Trophoblast cell (in vitro differentiated cells and primary cell): ENCODE measurements at regions not wholly inside any gene's neighbourhood (a gene's known extent, or its start where the extent isn't known, plus 50 kb on each side); places are given as distances from the start of the nearest gene placed in this dataset.

Source experiments
- DNase-seq, 2 donors: peaks; one replicate each; pipeline ENCODE4 v3.0.0-alpha.2; 2016
- H2AFZ ChIP-seq: 2 replicates; pipeline ENCODE4 v1.6.1; 2013; ENCODE audit warnings: low read length, moderate library complexity, mild to moderate bottlenecking; ENCODE audit not compliant: insufficient read depth, poor library complexity
- H2AK5ac ChIP-seq: 2 replicates; pipeline ENCODE4 v1.6.1; 2013; ENCODE audit warnings: mild to moderate bottlenecking, low read length
- H2BK120ac ChIP-seq: 2 replicates; pipeline ENCODE4 v1.6.1; 2013; ENCODE audit warnings: low read length, mild to moderate bottlenecking, moderate library complexity; ENCODE audit not compliant: insufficient read depth, poor library complexity
- H2BK12ac ChIP-seq: 2 replicates; pipeline ENCODE4 v1.6.1; 2013; ENCODE audit warnings: mild to moderate bottlenecking, low read length, moderate library complexity
- H2BK5ac ChIP-seq: 2 replicates; pipeline ENCODE4 v1.6.1; 2013; ENCODE audit warnings: low read length, low read depth, moderate library complexity, mild to moderate bottlenecking; ENCODE audit not compliant: poor library complexity
- H3K14ac ChIP-seq: 2 replicates; pipeline ENCODE4 v1.6.1; 2013; ENCODE audit warnings: mild to moderate bottlenecking, low read length
- H3K18ac ChIP-seq: 2 replicates; pipeline ENCODE4 v1.6.1; 2013; ENCODE audit warnings: mild to moderate bottlenecking, low read length
- H3K23ac ChIP-seq: 2 replicates; pipeline ENCODE4 v1.6.1; 2013; ENCODE audit warnings: low read length
- H3K27ac ChIP-seq: 2 replicates; pipeline ENCODE4 v1.5.1; 2013; ENCODE audit warnings: low read depth, mild to moderate bottlenecking, inconsistent platforms, low read length, moderate library complexity
- H3K27me3 ChIP-seq: 2 replicates; pipeline ENCODE4 v1.6.1; 2013; ENCODE audit warnings: inconsistent platforms, mild to moderate bottlenecking, low read length, moderate library complexity; ENCODE audit not compliant: insufficient read depth
- H3K36me3 ChIP-seq, 2 experiments: 1 replicate in 1 of 2; 2 replicates in 1 of 2; pipeline ENCODE4 v1.6.1; 2013; ENCODE audit warnings: low read length in 2 of 2, mild to moderate bottlenecking in 2 of 2, moderate library complexity in 1 of 2; ENCODE audit not compliant: insufficient read depth in 2 of 2, control insufficient read depth in 1 of 2
- H3K4ac ChIP-seq: 2 replicates; pipeline ENCODE4 v1.6.1; 2013; ENCODE audit warnings: low read depth, mild to moderate bottlenecking, low read length, moderate library complexity
- H3K4me1 ChIP-seq, 2 experiments: 1 replicate in 1 of 2; 2 replicates in 1 of 2; pipeline ENCODE4 v1.6.1; 2013; ENCODE audit warnings: low read length in 2 of 2, mild to moderate bottlenecking in 2 of 2, moderate library complexity in 1 of 2; ENCODE audit not compliant: insufficient read depth in 2 of 2, control insufficient read depth in 1 of 2
- H3K4me2 ChIP-seq: 2 replicates; pipeline ENCODE4 v1.6.1; 2013; ENCODE audit warnings: inconsistent platforms, mild to moderate bottlenecking, low read length, moderate library complexity
- H3K4me3 ChIP-seq: 2 replicates; pipeline ENCODE4 v1.5.1; 2013; ENCODE audit warnings: mild to moderate bottlenecking, low read depth, low read length, inconsistent platforms
- H3K79me1 ChIP-seq: one replicate; pipeline ENCODE4 v1.6.1; 2013; ENCODE audit warnings: low read length
- H3K79me2 ChIP-seq: 2 replicates; pipeline ENCODE4 v1.6.1; 2013; ENCODE audit warnings: low read length, mild to moderate bottlenecking; ENCODE audit not compliant: control insufficient read depth, insufficient read depth, poor library complexity
- H3K9ac ChIP-seq: 2 replicates; pipeline ENCODE4 v1.6.1; 2013; ENCODE audit warnings: mild to moderate bottlenecking, low read length
- H3K9me3 ChIP-seq: 2 replicates; pipeline ENCODE4 v1.6.1; 2013; ENCODE audit warnings: low read depth, mild to moderate bottlenecking, control low read depth, inconsistent platforms, low read length; ENCODE audit not compliant: insufficient read depth
- H4K12ac ChIP-seq: 2 replicates; pipeline ENCODE4 v1.6.1; 2013; ENCODE audit warnings: low read depth, mild to moderate bottlenecking, low read length, moderate library complexity
- H4K8ac ChIP-seq: 2 replicates; pipeline ENCODE4 v1.6.1; 2013; ENCODE audit warnings: low read depth, mild to moderate bottlenecking, low read length, moderate library complexity
- H4K91ac ChIP-seq: one replicate; pipeline ENCODE4 v1.6.1; 2013; ENCODE audit warnings: low read depth, mild to moderate bottlenecking, low read length, moderate library complexity
- WGBS: extraction: QIAGEN DNeasy Blood & Tissue Kit; methylation state at CpG from one replicate; pipeline ENCODE4 v1.1.7; 2013; ENCODE audit warnings: missing lambda C conversion rate; ENCODE audit not compliant: insufficient read length, insufficient coverage; ENCODE audit errors: extremely low coverage; 5-methylcytosine and 5-hydroxymethylcytosine counted together

DNA sequence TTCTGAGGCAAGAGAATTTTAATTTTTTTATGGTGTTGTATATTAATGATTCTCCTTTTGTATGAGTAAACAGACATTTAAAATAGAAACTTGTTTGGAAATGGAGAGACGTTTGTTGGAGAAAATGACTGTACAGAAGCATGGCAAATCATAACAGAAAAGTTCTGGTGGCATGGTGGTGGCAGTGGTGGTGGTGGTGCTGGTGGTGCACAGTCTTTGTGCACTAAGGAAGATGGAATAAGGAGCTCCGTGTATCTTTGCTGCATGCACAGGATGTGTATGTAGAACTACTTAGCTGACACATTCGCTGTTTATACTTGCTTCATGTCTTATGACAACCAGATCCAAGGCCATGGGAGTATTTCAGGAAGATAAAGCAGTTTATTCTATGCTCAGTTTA, 294.9 kb downstream of the UTRN start:
- Histone ChIP-seq H4K8ac (no peak overlapping the region), H3K23ac (no peak overlapping the region), H3K27ac (no peak overlapping the region), H2AK5ac (no peak overlapping the region), H3K9ac (no peak overlapping the region), H3K36me3 (peaks cover 0 to 3% of the 10 kb centered on the region in 2 experiments), H2BK5ac (no peak overlapping the region), H3K9me3 (no peaks in the 10 kb centered on the region), H3K4me3 (no peak overlapping the region), H3K79me1 (no peaks in the 10 kb centered on the region), H4K12ac (no peak overlapping the region), H2BK12ac (no peak overlapping the region), H2BK120ac (no peak overlapping the region), H3K27me3 (no peaks in the 10 kb centered on the region), H4K91ac (no peak overlapping the region), H3K79me2 (no peaks in the 10 kb centered on the region), H2AFZ (no peak overlapping the region), H3K4me2 (no peak overlapping the region), H3K18ac (no peak overlapping the region), H3K14ac (no peak overlapping the region), H3K4ac (no peak overlapping the region), H3K4me1 (no peaks in the 10 kb centered on the region)
- no CpG with 5 or more reads among the region's 3 CpGs for WGBS
- no peak for DNase-seq

DNA sequence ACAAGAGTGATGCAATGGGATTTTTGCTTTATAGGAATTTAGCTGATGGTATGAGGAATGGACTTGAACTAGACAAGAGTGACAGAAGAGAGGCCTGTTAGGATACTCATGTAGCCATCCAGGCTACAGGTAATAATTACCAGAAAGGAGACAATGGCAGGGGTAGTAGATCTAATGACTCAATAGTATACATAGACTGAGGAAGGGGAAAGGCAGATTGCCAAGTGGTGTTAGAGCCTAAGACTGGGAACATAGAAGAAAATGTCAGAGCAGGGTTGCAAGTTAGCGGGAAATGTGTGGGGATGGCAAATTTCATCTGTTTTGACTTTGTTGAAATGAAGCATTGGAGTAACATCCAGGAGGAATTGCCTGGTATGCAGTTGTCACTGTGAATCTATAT, 295.6 kb downstream of the UTRN start:
- H3K4me2 ChIP-seq: no peak overlapping the region
- no peak overlapping the region for H3K4ac ChIP-seq
- no peak overlapping the region for H4K12ac ChIP-seq
- no CpG with 5 or more reads among the region's 1 CpG for WGBS
- H2AFZ ChIP-seq: no peak overlapping the region
- H3K18ac ChIP-seq: no peak overlapping the region
- H3K27me3 ChIP-seq: no peaks in the 10 kb centered on the region
- H4K8ac ChIP-seq: no peak overlapping the region
- H4K91ac ChIP-seq: no peak overlapping the region
- H3K79me1 ChIP-seq: no peaks in the 10 kb centered on the region
- no peak overlapping the region for H2AK5ac ChIP-seq
- no peaks in the 10 kb centered on the region for H3K9me3 ChIP-seq
- H3K79me2 ChIP-seq: no peaks in the 10 kb centered on the region
- no peak for DNase-seq
- H3K9ac ChIP-seq: no peak overlapping the region
- no peak overlapping the region for H3K27ac ChIP-seq
- H3K4me3 ChIP-seq: no peak overlapping the region
- H3K14ac ChIP-seq: no peak overlapping the region
- no peak overlapping the region for H2BK120ac ChIP-seq
- H3K4me1 ChIP-seq: no peaks in the 10 kb centered on the region
- peaks cover 0 to 3% of the 10 kb centered on the region in 2 experiments for H3K36me3 ChIP-seq
- H3K23ac ChIP-seq: no peak overlapping the region
- no peak overlapping the region for H2BK5ac ChIP-seq
- no peak overlapping the region for H2BK12ac ChIP-seq

DNA sequence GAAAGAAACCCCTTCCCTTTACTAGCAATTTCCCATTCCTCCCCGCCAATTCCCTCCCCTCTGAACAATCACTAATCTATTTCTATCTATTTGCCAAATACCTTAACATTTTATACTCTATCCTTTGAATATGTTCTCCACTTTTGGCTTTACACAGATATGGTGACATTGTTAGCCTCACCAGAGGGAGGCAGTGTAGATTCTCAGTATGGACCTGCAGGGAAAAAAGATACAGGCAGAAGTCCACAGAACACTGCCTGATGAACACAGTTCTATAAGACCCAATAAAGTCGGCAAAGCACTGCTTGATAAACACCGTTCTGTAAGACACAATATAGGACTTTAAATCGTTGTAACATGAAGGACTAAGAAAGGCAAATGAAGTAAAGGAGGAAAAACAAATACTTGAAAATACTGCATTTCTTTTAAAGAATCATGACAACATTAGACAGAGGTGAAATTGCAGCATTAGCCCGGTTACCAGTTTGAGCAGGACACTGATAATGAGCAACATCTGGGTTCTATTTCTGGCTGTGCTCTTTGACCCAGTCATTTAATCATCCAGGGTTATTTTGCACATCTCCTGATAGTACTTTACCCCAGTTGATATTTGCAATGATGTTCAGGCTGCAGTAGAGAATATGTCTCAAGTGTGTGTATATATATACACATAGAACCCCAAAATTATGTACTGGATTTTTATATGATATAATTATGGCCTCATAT, 296.8 kb downstream of the UTRN start:
- Histone ChIP-seq H3K79me2 (no peaks in the 10 kb centered on the region), H3K27ac (no peak overlapping the region), H3K4me2 (no peak overlapping the region), H3K14ac (no peak overlapping the region), H2AK5ac (no peak overlapping the region), H3K36me3 (peaks cover 0 to 3% of the 10 kb centered on the region in 2 experiments), H2BK120ac (no peak overlapping the region), H4K91ac (no peak overlapping the region), H3K9me3 (no peaks in the 10 kb centered on the region), H2BK5ac (no peak overlapping the region), H3K9ac (no peak overlapping the region), H4K12ac (no peak overlapping the region), H3K79me1 (no peaks in the 10 kb centered on the region), H3K4me1 (no peaks in the 10 kb centered on the region), H4K8ac (no peak overlapping the region), H3K27me3 (no peaks in the 10 kb centered on the region), H3K4me3 (no peak overlapping the region), H2BK12ac (no peak overlapping the region), H2AFZ (no peak overlapping the region), H3K4ac (no peak overlapping the region), H3K23ac (no peak overlapping the region), H3K18ac (no peak overlapping the region)
- peak in 1 of 2 donors; percentile 36 for DNase-seq
- 100% methylated on average over 1 of the region's 5 CpGs for WGBS

- Histone ChIP-seq H2BK120ac (no peak overlapping the region), H3K9me3 (no peaks in the 10 kb centered on the region), H2AFZ (no peak overlapping the region), H3K27ac (no peak overlapping the region), H3K4me1 (no peaks in the 10 kb centered on the region), H2BK12ac (no peak overlapping the region), H3K4ac (no peak overlapping the region), H4K12ac (no peak overlapping the region), H3K27me3 (no peaks in the 10 kb centered on the region), H3K36me3 (no peaks in the 10 kb centered on the region), H2BK5ac (no peak overlapping the region), H3K23ac (no peak overlapping the region), H3K79me2 (no peaks in the 10 kb centered on the region), H3K4me3 (no peak overlapping the region), H3K14ac (no peak overlapping the region), H3K79me1 (no peaks in the 10 kb centered on the region), H2AK5ac (no peak overlapping the region), H3K4me2 (peak overlapping the region; percentile 27), H4K8ac (no peak overlapping the region), H4K91ac (no peak overlapping the region), H3K9ac (no peak overlapping the region), H3K18ac (no peak overlapping the region)
- WGBS: no CpG with 5 or more reads among the region's 16 CpGs
- no peak for DNase-seq
These were observed 297.9 kb downstream of the UTRN start for GRCh38 chr6:144582939-144583613.
